Caco-2 (cell line): ENCODE measurements at regions not wholly inside any gene's neighbourhood (a gene's known extent, or its start where the extent isn't known, plus 50 kb on each side); places are given as distances from the start of the nearest gene placed in this dataset.

Source experiments
- BruUV-seq: library from RNA; stranded (reverse); fragments of 400-500 nt; replicated peaks from 2 replicates; lab custom pipeline; 2021; lab: Mats Ljungman, UMichigan
- CTCF ChIA-PET: fragments of 300-600 bp; sonication (Branson Sonifier 250); formaldehyde crosslinking; loops from one replicate; lab custom pipeline; 2022; ENCODE audit warnings: antibody characterized with exemption; lab: Charles Lee
- POLR2A ChIA-PET: fragments of 300-600 bp; sonication (Branson Sonifier 250); formaldehyde crosslinking; loops from one replicate; lab custom pipeline; 2022; ENCODE audit warnings: antibody characterized with exemption; lab: Charles Lee
- DNase-seq, 2 experiments: peaks; one replicate each; pipeline versions ENCODE4 v3.0.0 to v3.0.0-alpha.2; 2020 to 2022
- H3K27me3 ChIP-seq: replicated peaks from 2 replicates; pipeline ENCODE4 v1.6.0; 2011; ENCODE audit warnings: low read length; ENCODE audit not compliant: control insufficient read depth, insufficient read depth
- H3K36me3 ChIP-seq: 2 replicates; pipeline ENCODE4 v1.5.1; 2011; ENCODE audit warnings: low read length; ENCODE audit not compliant: control insufficient read depth, insufficient read depth
- H3K4me1 ChIP-seq: fragments of 250-450 bp; sonication (Bioruptor Pico); 2 replicates; pipeline ENCODE4 v1.5.1; 2020; ENCODE audit warnings: mild to moderate bottlenecking
- H3K4me3 ChIP-seq: 2 replicates; pipeline ENCODE4 v1.5.1; 2011; ENCODE audit warnings: low read depth, mild to moderate bottlenecking, control low read depth, low read length
- H3K9me3 ChIP-seq: fragments of 250-450 bp; sonication (Bioruptor Pico); 2 replicates; pipeline ENCODE4 v1.5.1; 2020; ENCODE audit warnings: mild to moderate bottlenecking, moderate library complexity
- H3K27ac Mint-ChIP-seq: one replicate; pipeline ENCODE4 v1.8.0; 2022; ENCODE audit warnings: mixed read lengths; ENCODE audit not compliant: unreplicated experiment
- H3K27me3 Mint-ChIP-seq: one replicate; pipeline ENCODE4 v1.8.0; 2022; ENCODE audit warnings: mixed read lengths; ENCODE audit not compliant: insufficient read depth, unreplicated experiment
- H3K36me3 Mint-ChIP-seq: one replicate; pipeline ENCODE4 v1.8.0; 2022; ENCODE audit warnings: mild to moderate bottlenecking, mixed read lengths; ENCODE audit not compliant: insufficient read depth, unreplicated experiment
- H3K4me1 Mint-ChIP-seq: one replicate; pipeline ENCODE4 v1.8.0; 2022; ENCODE audit warnings: low read depth, mixed read lengths; ENCODE audit not compliant: unreplicated experiment
- H3K4me3 Mint-ChIP-seq: one replicate; pipeline ENCODE4 v1.8.0; 2022; ENCODE audit warnings: mild to moderate bottlenecking, moderate library complexity, mixed read lengths; ENCODE audit not compliant: unreplicated experiment
- H3K9me3 Mint-ChIP-seq: one replicate; pipeline ENCODE4 v1.8.0; 2022; ENCODE audit warnings: mixed read lengths; ENCODE audit not compliant: unreplicated experiment
- CTCF ChIP-seq, 2 experiments: fragments of 200-600 bp in 1 of 2; IDR thresholded peaks; 1 replicate in 1 of 2; 2 replicates in 1 of 2; pipeline versions ENCODE4 v1.5.1 to v1.8.0; 2011 to 2022; ENCODE audit warnings: antibody characterized with exemption in 1 of 2, control low read depth in 1 of 2, inconsistent platforms in 1 of 2, low read depth in 1 of 2, low read length in 1 of 2, mild to moderate bottlenecking in 1 of 2, moderate library complexity in 1 of 2; ENCODE audit not compliant: insufficient read depth in 1 of 2, severe bottlenecking in 1 of 2, unreplicated experiment in 1 of 2
- intact Hi-C: fragments of 100-400 bp; cut with micrococcal nuclease; formaldehyde crosslinking; loops from one replicate; pipeline ENCODE4 v1.10.0; 2022; ENCODE audit not compliant: unreplicated experiment

GRCh38 chr17:31609996-31610910 lies 218.8 kb downstream of the RAB11FIP4 start:
- intact Hi-C loops = loop anchor here (10.0 kb wide), 1 partner anchor 65 kb away; no protein-coding TSS in a partner anchor
- DNase-seq = no peak
- Mint-ChIP-seq H3K27me3 (no peaks in the 10 kb centered on the region), H3K27ac (no peak overlapping the region), H3K9me3 (no peaks in the 10 kb centered on the region), H3K4me1 (no peaks in the 10 kb centered on the region), H3K4me3 (no peak overlapping the region), H3K36me3 (no peaks in the 10 kb centered on the region)
- Histone ChIP-seq H3K27me3 (no peaks in the 10 kb centered on the region), H3K4me1 (no peaks in the 10 kb centered on the region), H3K36me3 (no peaks in the 10 kb centered on the region), H3K4me3 (no peak overlapping the region), H3K9me3 (no peaks in the 10 kb centered on the region)
- ChIA-PET POLR2A (no interaction called here), CTCF (no interaction called here)
- BruUV-seq = no TSS peak
- no peak for TF ChIP-seq CTCF (IDR thresholded peaks at IDR 0.05; ENCODE audit: insufficient read depth in 1 of 2, low read depth in 1 of 2, low read length in 1 of 2, severe bottlenecking in 1 of 2, unreplicated experiment in 1 of 2)

DNA sequence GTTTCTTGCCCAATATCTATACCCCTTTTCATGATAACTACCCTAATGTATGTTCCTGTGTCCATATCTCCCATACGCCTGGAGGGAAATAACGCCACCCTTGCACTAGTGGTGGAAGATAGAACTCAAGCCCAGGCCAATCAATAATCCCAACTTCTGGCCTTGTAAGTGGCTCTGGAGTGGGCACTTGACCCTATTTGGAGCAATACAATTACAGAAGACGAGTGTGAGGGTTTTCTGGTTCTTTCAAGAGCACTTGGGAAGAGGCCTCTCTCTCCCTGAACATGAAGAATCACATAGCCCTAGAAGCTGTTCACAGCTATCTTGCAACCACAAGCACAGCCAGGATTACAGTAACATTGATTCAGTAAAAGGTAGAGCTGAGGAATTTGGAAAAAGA lies 217.9 kb downstream of the RAB11FIP4 start:
- no peaks in the 10 kb centered on the region for H3K4me1 ChIP-seq
- H3K4me1 Mint-ChIP-seq = no peaks in the 10 kb centered on the region
- ChIA-PET CTCF (no interaction called here), POLR2A (interaction anchor here (0.7 kb wide), 1 partner anchor 318 kb away, joined by 11 read pairs; no protein-coding TSS in a partner anchor)
- no peaks in the 10 kb centered on the region for H3K27me3 ChIP-seq
- H3K9me3 Mint-ChIP-seq = no peaks in the 10 kb centered on the region
- no peaks in the 10 kb centered on the region for H3K36me3 ChIP-seq
- no peaks in the 10 kb centered on the region for H3K9me3 ChIP-seq
- H3K27me3 Mint-ChIP-seq = no peaks in the 10 kb centered on the region
- BruUV-seq = no TSS peak
- no peak overlapping the region for H3K4me3 Mint-ChIP-seq
- intact Hi-C loops = no loop called here
- no peak overlapping the region for H3K4me3 ChIP-seq
- no peak for DNase-seq
- no peaks in the 10 kb centered on the region for H3K36me3 Mint-ChIP-seq
- H3K27ac Mint-ChIP-seq = no peak overlapping the region
- no peak for TF ChIP-seq CTCF (IDR thresholded peaks at IDR 0.05; ENCODE audit: insufficient read depth in 1 of 2, low read depth in 1 of 2, low read length in 1 of 2, severe bottlenecking in 1 of 2, unreplicated experiment in 1 of 2)

DNA sequence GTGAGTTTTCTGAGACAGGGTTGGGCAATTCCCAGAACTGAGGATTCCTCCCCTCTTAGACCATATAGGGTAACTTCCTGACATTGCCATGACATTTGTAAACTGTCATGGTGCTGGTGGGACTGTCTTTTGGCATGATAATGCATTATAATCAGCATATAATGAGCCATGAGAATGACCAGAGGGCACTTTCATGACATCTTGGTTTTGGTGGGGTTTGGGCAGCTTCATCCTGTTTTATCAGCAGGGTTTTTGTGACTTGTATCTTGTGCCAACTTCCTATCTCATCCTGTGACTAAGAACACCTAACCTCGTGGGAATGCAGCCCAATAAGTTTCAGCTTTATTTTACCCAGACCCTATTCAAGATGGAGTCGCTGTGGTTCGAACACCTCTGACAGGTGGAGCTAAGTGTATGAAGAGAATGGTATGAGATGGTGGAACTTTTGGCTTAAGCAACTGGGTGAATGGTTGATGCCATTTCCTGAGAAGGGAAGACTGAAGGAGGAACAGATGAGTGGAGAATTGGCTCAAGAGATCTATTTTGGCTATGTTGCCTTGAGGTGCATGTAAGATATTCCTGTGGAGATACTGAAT lies 217.3 kb downstream of the RAB11FIP4 start:
- H3K36me3 Mint-ChIP-seq = no peaks in the 10 kb centered on the region
- H3K27ac Mint-ChIP-seq = no peak overlapping the region
- Histone ChIP-seq H3K9me3 (no peaks in the 10 kb centered on the region), H3K4me1 (no peaks in the 10 kb centered on the region), H3K36me3 (no peaks in the 10 kb centered on the region), H3K27me3 (no peaks in the 10 kb centered on the region), H3K4me3 (no peak overlapping the region)
- no peaks in the 10 kb centered on the region for H3K9me3 Mint-ChIP-seq
- H3K4me1 Mint-ChIP-seq = no peaks in the 10 kb centered on the region
- no peak for TF ChIP-seq CTCF (IDR thresholded peaks at IDR 0.05; ENCODE audit: insufficient read depth in 1 of 2, low read depth in 1 of 2, low read length in 1 of 2, severe bottlenecking in 1 of 2, unreplicated experiment in 1 of 2)
- ChIA-PET CTCF (no interaction called here), POLR2A (no interaction called here)
- no TSS peak for BruUV-seq
- no peak for DNase-seq
- no peak overlapping the region for H3K4me3 Mint-ChIP-seq
- intact Hi-C loops = no loop called here
- H3K27me3 Mint-ChIP-seq = no peaks in the 10 kb centered on the region
